Ishikawa (cell line): ENCODE measurements at regions not wholly inside any gene's neighbourhood (a gene's known extent, or its start where the extent isn't known, plus 50 kb on each side); places are given as distances from the start of the nearest gene placed in this dataset.

Source experiments
- CEBPB ChIP-seq: IDR thresholded peaks from 2 replicates; pipeline ENCODE4 v1.6.1; 2012
- MAX ChIP-seq: IDR thresholded peaks from 2 replicates; pipeline ENCODE4 v1.6.1; 2012
- REST ChIP-seq: IDR thresholded peaks from 2 replicates; pipeline ENCODE4 v1.6.1; 2012; ENCODE audit warnings: low read depth, mild to moderate bottlenecking
- TCF12 ChIP-seq: IDR thresholded peaks from 2 replicates; pipeline ENCODE4 v1.6.1; 2012; ENCODE audit warnings: low read depth
- TEAD4 ChIP-seq: IDR thresholded peaks from 2 replicates; pipeline ENCODE4 v1.6.1; 2012

- TF ChIP-seq CEBPB (no peak), REST (no peak), TCF12 (no peak), TEAD4 (no peak), MAX (no peak)
These were observed 142.5 kb upstream of the HS3ST2 start for GRCh38 chr16:22671301-22672076.
